HEK293T (cell line): ENCODE measurements at regions not wholly inside any gene's neighbourhood (a gene's known extent, or its start where the extent isn't known, plus 50 kb on each side); places are given as distances from the start of the nearest gene placed in this dataset.

ENCODE experiments used
- ARNT ChIP-seq: fragments of 450-650 bp; IDR thresholded peaks from 2 replicates; pipeline ENCODE4 v1.6.1; 2017; ENCODE audit warnings: mild to moderate bottlenecking
- BHLHE40 ChIP-seq: fragments of 450-650 bp; IDR thresholded peaks from 2 replicates; pipeline ENCODE4 v1.6.1; 2016; ENCODE audit warnings: mild to moderate bottlenecking, moderate library complexity, borderline replicate concordance
- ELF4 ChIP-seq: fragments of 450-650 bp; IDR thresholded peaks from 2 replicates; pipeline ENCODE4 v1.6.1; 2017; ENCODE audit warnings: antibody characterized with exemption
- FOXA1 ChIP-seq: fragments of 450-650 bp; IDR thresholded peaks from 2 replicates; pipeline ENCODE4 v1.6.1; 2016; ENCODE audit warnings: mild to moderate bottlenecking
- HDGF ChIP-seq: fragments of 450-650 bp; IDR thresholded peaks from 2 replicates; pipeline ENCODE4 v1.6.1; 2017; ENCODE audit warnings: antibody characterized with exemption, borderline replicate concordance
- LEF1 ChIP-seq: fragments of 450-650 bp; IDR thresholded peaks from 2 replicates; pipeline ENCODE4 v1.6.1; 2017; ENCODE audit warnings: mild to moderate bottlenecking, borderline replicate concordance
- NFRKB ChIP-seq: fragments of 450-650 bp; IDR thresholded peaks from 2 replicates; pipeline ENCODE4 v1.6.1; 2016; ENCODE audit warnings: mild to moderate bottlenecking, moderate library complexity
- SP1 ChIP-seq: fragments of 450-650 bp; IDR thresholded peaks from 2 replicates; pipeline ENCODE4 v1.6.1; 2017
- SUZ12 ChIP-seq: fragments of 450-650 bp; IDR thresholded peaks from 2 replicates; pipeline ENCODE4 v1.6.1; 2016; ENCODE audit warnings: mild to moderate bottlenecking
- TARDBP ChIP-seq: fragments of 450-650 bp; IDR thresholded peaks from 2 replicates; pipeline ENCODE4 v1.6.1; 2016
- ZNF384 ChIP-seq: fragments of 450-650 bp; IDR thresholded peaks from 2 replicates; pipeline ENCODE4 v1.6.1; 2016

GRCh38 chr6:141261016-141261671, 871.6 kb upstream of the GJE1 start:
- TF ChIP-seq SUZ12 (no peak), TARDBP (no peak), SP1 (no peak), ARNT (no peak), BHLHE40 (no peak), ZNF384 (no peak), HDGF (no peak), NFRKB (no peak), LEF1 (no peak), FOXA1 (no peak), ELF4 (no peak)
